ENCODE measurements at regions not wholly inside any gene's neighbourhood (a gene's known extent, or its start where the extent isn't known, plus 50 kb on each side); places are given as distances from the start of the nearest gene placed in this dataset.
"Not testable (repeated sequence)": the region's sequence is repeated elsewhere in the genome, so short reads cannot be mapped to it uniquely, and the experiment has no call there.

GRCh38 chr3:146382386-146382785, 87.0 kb downstream of the PLSCR2 start:
- Mint-ChIP-seq H3K27me3 (peaks cover 0 to 3% of the 10 kb centered on the region in 2 donors), H3K4me1 (no peaks in the 10 kb centered on the region), H3K36me3 (no peaks in the 10 kb centered on the region), H3K4me3 (no peak overlapping the region), H3K27ac (no peak overlapping the region), H3K9me3 (no peaks in the 10 kb centered on the region)
- DNase-seq, result no peak
- no peak for ATAC-seq (replicated peaks)

GRCh38 chr3:146380046-146380445, 89.3 kb downstream of the PLSCR2 start:
- Mint-ChIP-seq H3K4me1 (no peaks in the 10 kb centered on the region), H3K4me3 (no peak overlapping the region), H3K27me3 (peaks cover 0 to 3% of the 10 kb centered on the region in 2 donors)

GRCh38 chr3:146375219-146375618, 94.1 kb downstream of the PLSCR2 start:
- Mint-ChIP-seq H3K36me3 (peaks cover 0 to 3% of the 10 kb centered on the region in 2 donors), H3K4me1 (no peaks in the 10 kb centered on the region), H3K27me3 (no peaks in the 10 kb centered on the region), H3K4me3 (no peak overlapping the region), H3K9me3 (peaks cover 13 to 16% of the 10 kb centered on the region in 2 donors), H3K27ac (no peak overlapping the region)
- DNase-seq, result no peak
- no peak for ATAC-seq (replicated peaks)

More at GRCh38 chr3:146380046-146380445, 89.3 kb downstream of the PLSCR2 start:
- no peak for ATAC-seq (replicated peaks)
- H3K27ac Mint-ChIP-seq, result no peak overlapping the region
- no peak for DNase-seq
- no peaks in the 10 kb centered on the region for H3K36me3 Mint-ChIP-seq
- H3K9me3 Mint-ChIP-seq, result no peaks in the 10 kb centered on the region

- Mint-ChIP-seq H3K4me1 (no peaks in the 10 kb centered on the region), H3K27ac (no peak overlapping the region), H3K9me3 (peaks cover 14 to 16% of the 10 kb centered on the region in 2 donors), H3K36me3 (peaks cover 0 to 3% of the 10 kb centered on the region in 2 donors), H3K4me3 (no peak overlapping the region), H3K27me3 (no peaks in the 10 kb centered on the region)
- ATAC-seq (replicated peaks) (no peak), DNase-seq (no peak)
Measured at GRCh38 chr3:146374146-146374545, 95.2 kb downstream of the PLSCR2 start.

- Mint-ChIP-seq H3K36me3 (peaks cover 0 to 3% of the 10 kb centered on the region in 2 donors), H3K4me3 (no peak overlapping the region), H3K27ac (no peak overlapping the region), H3K9me3 (peaks cover 14 to 16% of the 10 kb centered on the region in 2 donors), H3K4me1 (no peaks in the 10 kb centered on the region), H3K27me3 (no peaks in the 10 kb centered on the region)
- DNase-seq (no peak), ATAC-seq (replicated peaks) (no peak)
Measured at GRCh38 chr3:146371902-146372301, 97.5 kb downstream of the PLSCR2 start.

- no peak overlapping the region for H3K27ac Mint-ChIP-seq
- ATAC-seq (replicated peaks), result no peak
Measured at GRCh38 chr3:146368882-146369523, 100.4 kb downstream of the PLSCR2 start.

GRCh38 chr3:146359841-146360240, 108.9 kb upstream of the PLSCR4 start:
- no peak overlapping the region for H3K4me3 Mint-ChIP-seq
- no peak overlapping the region for H3K27ac Mint-ChIP-seq
- no peaks in the 10 kb centered on the region for H3K4me1 Mint-ChIP-seq
- peaks cover 10 to 12% of the 10 kb centered on the region in 2 donors for H3K9me3 Mint-ChIP-seq
- H3K27me3 Mint-ChIP-seq, result no peaks in the 10 kb centered on the region
- no peak for DNase-seq
- no peaks in the 10 kb centered on the region for H3K36me3 Mint-ChIP-seq
- ATAC-seq (replicated peaks), result no peak

More at GRCh38 chr3:146368882-146369523, 100.4 kb downstream of the PLSCR2 start:
- DNase-seq, result no peak
- H3K36me3 Mint-ChIP-seq, result peaks cover 0 to 3% of the 10 kb centered on the region in 2 donors
- H3K9me3 Mint-ChIP-seq, result peaks cover 14 to 16% of the 10 kb centered on the region in 2 donors
- H3K27me3 Mint-ChIP-seq, result no peaks in the 10 kb centered on the region
- no peak overlapping the region for H3K4me3 Mint-ChIP-seq
- no peaks in the 10 kb centered on the region for H3K4me1 Mint-ChIP-seq

- not testable (repeated sequence) for H3K4me3 Mint-ChIP-seq; H3K27me3 Mint-ChIP-seq; DNase-seq; H3K36me3 Mint-ChIP-seq; H3K4me1 Mint-ChIP-seq; H3K27ac Mint-ChIP-seq; ATAC-seq (replicated peaks)
- peaks cover 10 to 11% of the 10 kb centered on the region in 2 donors for H3K9me3 Mint-ChIP-seq
Measured at GRCh38 chr3:146354421-146354820, 103.5 kb upstream of the PLSCR4 start.

- no peaks in the 10 kb centered on the region for H3K27me3 Mint-ChIP-seq
- H3K27ac Mint-ChIP-seq, result no peak overlapping the region
Measured at GRCh38 chr3:146350852-146351251, 99.9 kb upstream of the PLSCR4 start.

GRCh38 chr3:146345900-146346299, 95.0 kb upstream of the PLSCR4 start:
- no peaks in the 10 kb centered on the region for H3K27me3 Mint-ChIP-seq
- DNase-seq (no peak), ATAC-seq (replicated peaks) (no peak)
- H3K9me3 Mint-ChIP-seq, result no peaks in the 10 kb centered on the region
- no peak overlapping the region for H3K27ac Mint-ChIP-seq
- H3K4me1 Mint-ChIP-seq, result no peaks in the 10 kb centered on the region
- H3K36me3 Mint-ChIP-seq, result no peaks in the 10 kb centered on the region
- no peak overlapping the region for H3K4me3 Mint-ChIP-seq

More at GRCh38 chr3:146350852-146351251, 99.9 kb upstream of the PLSCR4 start:
- H3K4me3 Mint-ChIP-seq, result no peak overlapping the region
- H3K4me1 Mint-ChIP-seq, result no peaks in the 10 kb centered on the region
- H3K36me3 Mint-ChIP-seq, result no peaks in the 10 kb centered on the region
- DNase-seq (no peak), ATAC-seq (replicated peaks) (no peak)
- peaks cover 7 to 8% of the 10 kb centered on the region in 2 donors for H3K9me3 Mint-ChIP-seq

- H3K27me3 Mint-ChIP-seq, result no peaks in the 10 kb centered on the region
- H3K9me3 Mint-ChIP-seq, result no peaks in the 10 kb centered on the region
- H3K36me3 Mint-ChIP-seq, result no peaks in the 10 kb centered on the region
- H3K4me3 Mint-ChIP-seq, result no peak overlapping the region
- ATAC-seq (replicated peaks) (no peak), DNase-seq (no peak)
- no peaks in the 10 kb centered on the region for H3K4me1 Mint-ChIP-seq
- no peak overlapping the region for H3K27ac Mint-ChIP-seq
Measured at GRCh38 chr3:146343551-146343950, 92.6 kb upstream of the PLSCR4 start.

- no peaks in the 10 kb centered on the region for H3K9me3 Mint-ChIP-seq
- no peak overlapping the region for H3K27ac Mint-ChIP-seq
- H3K27me3 Mint-ChIP-seq, result no peaks in the 10 kb centered on the region
- H3K4me1 Mint-ChIP-seq, result no peaks in the 10 kb centered on the region
- no peak overlapping the region for H3K4me3 Mint-ChIP-seq
- H3K36me3 Mint-ChIP-seq, result no peaks in the 10 kb centered on the region
- DNase-seq, result no peak
- ATAC-seq (replicated peaks), result no peak
Measured at GRCh38 chr3:146342989-146343388, 92.1 kb upstream of the PLSCR4 start.

GRCh38 chr3:146339349-146339748, 88.4 kb upstream of the PLSCR4 start:
- H3K4me3 Mint-ChIP-seq, result no peak overlapping the region
- no peaks in the 10 kb centered on the region for H3K27me3 Mint-ChIP-seq
- DNase-seq, result no peak
- no peaks in the 10 kb centered on the region for H3K36me3 Mint-ChIP-seq
- H3K9me3 Mint-ChIP-seq, result no peaks in the 10 kb centered on the region
- no peak overlapping the region for H3K27ac Mint-ChIP-seq
- ATAC-seq (replicated peaks), result no peak
- no peaks in the 10 kb centered on the region for H3K4me1 Mint-ChIP-seq

- H3K27ac Mint-ChIP-seq, result no peak overlapping the region
- H3K4me1 Mint-ChIP-seq, result no peaks in the 10 kb centered on the region
- H3K36me3 Mint-ChIP-seq, result no peaks in the 10 kb centered on the region
- H3K9me3 Mint-ChIP-seq, result no peaks in the 10 kb centered on the region
- H3K4me3 Mint-ChIP-seq, result no peak overlapping the region
- DNase-seq, result no peak
- H3K27me3 Mint-ChIP-seq, result no peaks in the 10 kb centered on the region
- no peak for ATAC-seq (replicated peaks)
Measured at GRCh38 chr3:146337991-146338390, 87.1 kb upstream of the PLSCR4 start.

GRCh38 chr3:146335386-146335785, 84.5 kb upstream of the PLSCR4 start:
- no peak for DNase-seq
- no peaks in the 10 kb centered on the region for H3K9me3 Mint-ChIP-seq
- no peaks in the 10 kb centered on the region for H3K36me3 Mint-ChIP-seq
- H3K4me3 Mint-ChIP-seq, result no peak overlapping the region
- H3K27me3 Mint-ChIP-seq, result no peaks in the 10 kb centered on the region
- no peak overlapping the region for H3K27ac Mint-ChIP-seq
- H3K4me1 Mint-ChIP-seq, result no peaks in the 10 kb centered on the region
- ATAC-seq (replicated peaks), result no peak
